Lower leg skin (tissue), 4 donors: ENCODE measurements at regions not wholly inside any gene's neighbourhood (a gene's known extent, or its start where the extent isn't known, plus 50 kb on each side); places are given as distances from the start of the nearest gene placed in this dataset.

Experiments used
- DNase-seq, 2 donors: peaks; one replicate each; pipeline ENCODE4 v3.0.0-alpha.2; 2019; ENCODE audit warnings: low spot score in 2 of 2
- H3K4me3 ChIP-seq: fragments of 200-600 bp; sonication (generic); 2 replicates; pipeline ENCODE4 v1.5.1; 2017; ENCODE audit warnings: mild to moderate bottlenecking, low read depth; ENCODE audit not compliant: poor library complexity, severe bottlenecking
- POLR2A ChIP-seq, 2 donors: fragments of 450-650 bp; IDR thresholded peaks; one replicate each; pipeline ENCODE4 v1.6.1; 2016 to 2017; ENCODE audit warnings: antibody characterized with exemption in 2 of 2, mild to moderate bottlenecking in 1 of 2, moderate library complexity in 1 of 2
- WGBS, 2 donors: methylation state at CpG; one replicate each; pipeline ENCODE4 v1.1.5; 2018; 5-methylcytosine and 5-hydroxymethylcytosine counted together
- intact Hi-C: fragments of 100-400 bp; cut with DNase I; formaldehyde crosslinking; loops from one replicate; pipeline ENCODE4 v1.15.0; 2023; ENCODE audit warnings: low total_unique reads
- TF ChIP-seq, protein P1 (sequence below), 3 donors: fragments of 450-650 bp; IDR thresholded peaks; one replicate each; pipeline ENCODE4 v1.5.1; 2016; ENCODE audit warnings: antibody characterized with exemption in 3 of 3, mild to moderate bottlenecking in 3 of 3, moderate library complexity in 2 of 3

- WGBS, 2 donors = 88 to 89% methylated on average over 4 of the region's 4 CpGs
- TF ChIP-seq POLR2A (IDR thresholded peaks at IDR 0.05) = no peak
- TF ChIP-seq, protein P1, sequence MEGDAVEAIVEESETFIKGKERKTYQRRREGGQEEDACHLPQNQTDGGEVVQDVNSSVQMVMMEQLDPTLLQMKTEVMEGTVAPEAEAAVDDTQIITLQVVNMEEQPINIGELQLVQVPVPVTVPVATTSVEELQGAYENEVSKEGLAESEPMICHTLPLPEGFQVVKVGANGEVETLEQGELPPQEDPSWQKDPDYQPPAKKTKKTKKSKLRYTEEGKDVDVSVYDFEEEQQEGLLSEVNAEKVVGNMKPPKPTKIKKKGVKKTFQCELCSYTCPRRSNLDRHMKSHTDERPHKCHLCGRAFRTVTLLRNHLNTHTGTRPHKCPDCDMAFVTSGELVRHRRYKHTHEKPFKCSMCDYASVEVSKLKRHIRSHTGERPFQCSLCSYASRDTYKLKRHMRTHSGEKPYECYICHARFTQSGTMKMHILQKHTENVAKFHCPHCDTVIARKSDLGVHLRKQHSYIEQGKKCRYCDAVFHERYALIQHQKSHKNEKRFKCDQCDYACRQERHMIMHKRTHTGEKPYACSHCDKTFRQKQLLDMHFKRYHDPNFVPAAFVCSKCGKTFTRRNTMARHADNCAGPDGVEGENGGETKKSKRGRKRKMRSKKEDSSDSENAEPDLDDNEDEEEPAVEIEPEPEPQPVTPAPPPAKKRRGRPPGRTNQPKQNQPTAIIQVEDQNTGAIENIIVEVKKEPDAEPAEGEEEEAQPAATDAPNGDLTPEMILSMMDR (IDR thresholded peaks at IDR 0.05) = no peak
- intact Hi-C loops = no loop called here
- DNase-seq = no peak
- H3K4me3 ChIP-seq = no peak overlapping the region
These were observed 86.5 kb upstream of the E2F3 start for GRCh38 chr6:20314866-20315845.

- no peak for DNase-seq
- TF ChIP-seq, protein P1 (IDR thresholded peaks at IDR 0.05) = no peak
- TF ChIP-seq POLR2A (IDR thresholded peaks at IDR 0.05) = no peak
- H3K4me3 ChIP-seq = no peak overlapping the region
- WGBS, 2 donors = 51 to 52% methylated on average over 5 of the region's 5 CpGs
- intact Hi-C loops = no loop called here
These were observed 84.2 kb upstream of the E2F3 start for GRCh38 chr6:20317430-20317829.

DNA sequence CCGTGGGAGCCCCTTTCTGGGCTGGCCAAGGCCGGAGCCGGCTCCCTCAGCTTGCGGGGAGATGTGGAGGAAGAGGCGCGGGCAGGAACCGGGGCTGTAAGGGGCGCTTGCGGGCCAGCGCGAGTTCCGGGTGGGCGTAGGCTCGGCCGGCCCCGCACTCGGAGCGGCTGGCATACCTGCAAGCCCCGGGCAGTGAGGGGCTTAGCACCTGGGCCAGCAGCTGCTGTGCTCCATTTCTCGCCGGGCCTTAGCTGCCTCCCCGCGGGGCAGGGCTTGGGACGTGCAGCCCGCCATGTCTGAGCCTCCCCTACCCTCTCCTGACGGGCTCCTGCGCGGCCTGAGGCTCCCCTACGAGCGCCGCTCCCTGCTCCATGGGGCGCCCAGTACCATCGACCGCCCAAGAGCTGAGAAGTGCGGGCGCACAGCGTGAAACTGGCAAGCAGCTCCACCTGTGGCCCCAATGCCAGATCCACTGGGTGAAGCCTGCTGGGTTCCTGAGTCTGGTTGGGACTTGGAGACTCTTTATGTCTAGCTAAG lies 82.8 kb upstream of the E2F3 start:
- TF ChIP-seq, protein P1 (IDR thresholded peaks at IDR 0.05) = no peak
- no peak for TF ChIP-seq POLR2A (IDR thresholded peaks at IDR 0.05)
- H3K4me3 ChIP-seq = no peak overlapping the region
- intact Hi-C loops = no loop called here
- WGBS, 2 donors = 95 to 97% methylated on average over 35 to 36 of the region's 37 CpGs
- no peak for DNase-seq

- no peak for DNase-seq
- TF ChIP-seq, protein P1 (IDR thresholded peaks at IDR 0.05) = no peak
- TF ChIP-seq POLR2A (IDR thresholded peaks at IDR 0.05) = no peak
- no peak overlapping the region for H3K4me3 ChIP-seq
- intact Hi-C loops = no loop called here
- WGBS, 2 donors = 78 to 86% methylated on average over 23 of the region's 23 CpGs
These were observed 81.9 kb upstream of the E2F3 start for GRCh38 chr6:20319520-20320357.

GRCh38 chr6:20325641-20326421 lies 75.8 kb upstream of the E2F3 start:
- TF ChIP-seq POLR2A (IDR thresholded peaks at IDR 0.05) = no peak
- TF ChIP-seq, protein P1 (IDR thresholded peaks at IDR 0.05) = no peak
- 70 to 76% methylated on average over 6 of the region's 6 CpGs for WGBS, 2 donors
- intact Hi-C loops = no loop called here
- H3K4me3 ChIP-seq = no peak overlapping the region
- DNase-seq = no peak
